ENCODE measurements at regions not wholly inside any gene's neighbourhood (a gene's known extent, or its start where the extent isn't known, plus 50 kb on each side); places are given as distances from the start of the nearest gene placed in this dataset.

GRCh38 chr11:70528794-70529580, 130.7 kb downstream of the CTTN start:
- Histone ChIP-seq H3K79me2 (ENCODE audit: control insufficient read depth, insufficient read depth, low read length) (no peaks in the 10 kb centered on the region), H3K9ac (ENCODE audit: insufficient read depth in 1 of 2, low read depth in 2 of 2, low read length in 2 of 2) (no peak overlapping the region), H3K4me3 (no peak overlapping the region), H3K36me3 (ENCODE audit: control insufficient read depth, insufficient read depth, low read length) (no peaks in the 10 kb centered on the region), H2AFZ (ENCODE audit: low read depth, low read length) (no peak overlapping the region), H3K9me1 (ENCODE audit: control insufficient read depth, insufficient read depth, low read length) (no peaks in the 10 kb centered on the region), H3K9me3 (replicated peaks; ENCODE audit: control insufficient read depth, insufficient read depth, low read depth, low read length) (no peaks in the 10 kb centered on the region), H3K27me3 (ENCODE audit: control insufficient read depth in 2 of 2, insufficient read depth in 2 of 2, low read length in 2 of 2) (peaks cover 6 to 37% of the 10 kb centered on the region in 2 experiments; a peak in 4 of 5 replicates), H3K4me1 (replicated peaks in 1 of 2; ENCODE audit: control insufficient read depth in 2 of 2, insufficient read depth in 2 of 2, low read length in 2 of 2) (peaks cover 0 to 8% of the 10 kb centered on the region in 2 experiments; a peak in 2 of 5 replicates), H4K20me1 (replicated peaks; ENCODE audit: control insufficient read depth, insufficient read depth, low read length) (peaks cover 2% of the 10 kb centered on the region; the same call in 1 of the 2 replicates), H3K4me2 (ENCODE audit: insufficient read depth, low read length) (no peak overlapping the region), H3K27ac (ENCODE audit: extremely low read depth, low read depth, low read length) (no peak overlapping the region)
- DNase-seq (ENCODE audit: extremely low read depth in 1 of 4, low spot score in 3 of 4) (no peak), FAIRE-seq (no peak), ATAC-seq (no peak)
- intact Hi-C loops (cut with micrococcal nuclease): no loop called here
- POLR2A ChIA-PET: interaction anchor here (0.6 kb wide), 1 partner anchor 62 kb away, joined by 3 read pairs; no protein-coding TSS in a partner anchor
- WGBS (ENCODE audit: insufficient coverage, low coverage, missing lambda C conversion rate): 8% methylated on average over 18 of the region's 18 CpGs
- in situ Hi-C loops (cut with MboI): no loop called here
- no TSS peak for BruUV-seq (replicated peaks)
- CTCF ChIA-PET (ENCODE audit: low intra/inter-chr PET ratio): no interaction called here
- no peak for TF ChIP-seq HDAC1 (IDR thresholded peaks at IDR 0.05)
- no peak for TF ChIP-seq ZNF583 (CRISPR knock-in tag; IDR thresholded peaks at IDR 0.05)
- TF ChIP-seq MECOM (CRISPR knock-in tag; IDR thresholded peaks at IDR 0.05): no peak
- TF ChIP-seq HEY1 (CRISPR knock-in tag; IDR thresholded peaks at IDR 0.05; ENCODE audit: borderline replicate concordance): no peak
- TF ChIP-seq CLOCK (CRISPR knock-in tag; IDR thresholded peaks at IDR 0.05; ENCODE audit: borderline replicate concordance): no peak
- TF ChIP-seq NR2F6 (CRISPR knock-in tag; IDR thresholded peaks at IDR 0.05): no peak
- no peak for TF ChIP-seq NR4A1 (CRISPR knock-in tag; IDR thresholded peaks at IDR 0.05)
- no peak for TF ChIP-seq NR4A1 (tag; IDR thresholded peaks at IDR 0.05)
- TF ChIP-seq SMAD2 (IDR thresholded peaks at IDR 0.05; ENCODE audit: low read depth, low read length): no peak
- no peak for TF ChIP-seq SMAD3 (CRISPR knock-in tag; conservative IDR thresholded peaks at IDR 0.05)

Measured in K562 (cell line).